IPS-15b (cell line): ENCODE measurements at regions not wholly inside any gene's neighbourhood (a gene's known extent, or its start where the extent isn't known, plus 50 kb on each side); places are given as distances from the start of the nearest gene placed in this dataset.
"Not testable (repeated sequence)": the region's sequence is repeated elsewhere in the genome, so short reads cannot be mapped to it uniquely, and the experiment has no call there.

ENCODE experiments used
- H3K27me3 ChIP-seq: one replicate; pipeline ENCODE4 v1.6.1; 2013; ENCODE audit warnings: low read length; ENCODE audit not compliant: control insufficient read depth, insufficient read depth
- H3K36me3 ChIP-seq: one replicate; pipeline ENCODE4 v1.6.1; 2013; ENCODE audit warnings: low read length; ENCODE audit not compliant: control insufficient read depth, insufficient read depth
- H3K4me1 ChIP-seq: one replicate; pipeline ENCODE4 v1.6.1; 2013; ENCODE audit warnings: mild to moderate bottlenecking, low read length; ENCODE audit not compliant: control insufficient read depth, insufficient read depth
- H3K4me3 ChIP-seq: one replicate; pipeline ENCODE4 v1.5.1; 2013; ENCODE audit warnings: low read depth, low read length
- H3K9ac ChIP-seq: one replicate; pipeline ENCODE4 v1.6.1; 2013; ENCODE audit warnings: low read depth, mild to moderate bottlenecking, low read length
- H3K9me3 ChIP-seq: one replicate; pipeline ENCODE4 v1.6.1; 2013; ENCODE audit warnings: mild to moderate bottlenecking, low read length; ENCODE audit not compliant: control insufficient read depth, insufficient read depth

- Histone ChIP-seq H3K4me3 (no peak overlapping the region), H3K4me1 (no peaks in the 10 kb centered on the region), H3K9ac (no peak overlapping the region), H3K9me3 (peaks cover 4% of the 10 kb centered on the region), H3K27me3 (no peaks in the 10 kb centered on the region), H3K36me3 (no peaks in the 10 kb centered on the region)
Observed at GRCh38 chr16:35753559-35754390, 2294.4 kb downstream of the TP53TG3F start.

GRCh38 chr16:35754391-35755369 lies 2295.3 kb downstream of the TP53TG3F start:
- H3K9ac ChIP-seq, result no peak overlapping the region
- no peaks in the 10 kb centered on the region for H3K4me1 ChIP-seq
- H3K9me3 ChIP-seq, result peaks cover 3% of the 10 kb centered on the region
- no peaks in the 10 kb centered on the region for H3K36me3 ChIP-seq
- H3K27me3 ChIP-seq, result no peaks in the 10 kb centered on the region
- H3K4me3 ChIP-seq, result no peak overlapping the region

GRCh38 chr16:35788381-35788780 lies 2329.0 kb downstream of the TP53TG3F start:
- Histone ChIP-seq H3K36me3 (no peaks in the 10 kb centered on the region), H3K4me1 (no peaks in the 10 kb centered on the region), H3K4me3 (no peak overlapping the region), H3K9ac (no peak overlapping the region), H3K27me3 (no peaks in the 10 kb centered on the region), H3K9me3 (peaks cover 37% of the 10 kb centered on the region)

- Histone ChIP-seq H3K27me3 (no peaks in the 10 kb centered on the region), H3K36me3 (no peaks in the 10 kb centered on the region), H3K9ac (no peak overlapping the region), H3K9me3 (peaks cover 23% of the 10 kb centered on the region), H3K4me1 (no peaks in the 10 kb centered on the region), H3K4me3 (no peak overlapping the region)
Observed at GRCh38 chr16:35792516-35793285, 2333.3 kb downstream of the TP53TG3F start.

GRCh38 chr16:35793601-35794000 lies 2334.2 kb downstream of the TP53TG3F start:
- Histone ChIP-seq H3K9me3 (peaks cover 27% of the 10 kb centered on the region), H3K4me3 (no peak overlapping the region), H3K27me3 (no peaks in the 10 kb centered on the region), H3K36me3 (no peaks in the 10 kb centered on the region), H3K9ac (no peak overlapping the region), H3K4me1 (no peaks in the 10 kb centered on the region)

GRCh38 chr16:35794896-35795295 lies 2335.5 kb downstream of the TP53TG3F start:
- no peak overlapping the region for H3K9ac ChIP-seq
- peaks cover 27% of the 10 kb centered on the region for H3K9me3 ChIP-seq
- H3K27me3 ChIP-seq, result no peaks in the 10 kb centered on the region
- H3K36me3 ChIP-seq, result no peaks in the 10 kb centered on the region
- H3K4me3 ChIP-seq, result no peak overlapping the region
- no peaks in the 10 kb centered on the region for H3K4me1 ChIP-seq

- peaks cover 27% of the 10 kb centered on the region for H3K9me3 ChIP-seq
- no peaks in the 10 kb centered on the region for H3K4me1 ChIP-seq
- no peak overlapping the region for H3K4me3 ChIP-seq
- no peak overlapping the region for H3K9ac ChIP-seq
- no peaks in the 10 kb centered on the region for H3K27me3 ChIP-seq
- H3K36me3 ChIP-seq, result no peaks in the 10 kb centered on the region
Observed at GRCh38 chr16:35795361-35796029, 2336.1 kb downstream of the TP53TG3F start.

- no peak overlapping the region for H3K4me3 ChIP-seq
- H3K9ac ChIP-seq, result no peak overlapping the region
- no peaks in the 10 kb centered on the region for H3K36me3 ChIP-seq
- H3K4me1 ChIP-seq, result no peaks in the 10 kb centered on the region
- no peaks in the 10 kb centered on the region for H3K27me3 ChIP-seq
- H3K9me3 ChIP-seq, result peaks cover 19% of the 10 kb centered on the region
Observed at GRCh38 chr16:35797811-35798210, 2338.4 kb downstream of the TP53TG3F start.

- no peak overlapping the region for H3K4me3 ChIP-seq
- no peaks in the 10 kb centered on the region for H3K27me3 ChIP-seq
Observed at GRCh38 chr16:35798885-35799426, 2339.5 kb downstream of the TP53TG3F start.

GRCh38 chr16:35804465-35804864 lies 2345.1 kb downstream of the TP53TG3F start:
- not testable (repeated sequence) for H3K4me3 ChIP-seq, H3K9me3 ChIP-seq

More at GRCh38 chr16:35798885-35799426, 2339.5 kb downstream of the TP53TG3F start:
- Histone ChIP-seq H3K4me1 (no peaks in the 10 kb centered on the region), H3K36me3 (no peaks in the 10 kb centered on the region), H3K9ac (no peak overlapping the region), H3K9me3 (peaks cover 19% of the 10 kb centered on the region)

More at GRCh38 chr16:35804465-35804864, 2345.1 kb downstream of the TP53TG3F start:
- H3K36me3 ChIP-seq, H3K9ac ChIP-seq, H3K27me3 ChIP-seq, H3K4me1 ChIP-seq: not testable (repeated sequence)
